GM06990 (cell line): ENCODE measurements at regions not wholly inside any gene's neighbourhood (a gene's known extent, or its start where the extent isn't known, plus 50 kb on each side); places are given as distances from the start of the nearest gene placed in this dataset.

ENCODE experiments used
- DNase-seq: peaks from one replicate; pipeline ENCODE4 v3.0.0-alpha.2; 2011; ENCODE audit not compliant: insufficient read length; ENCODE audit errors: extremely low read depth
- H3K27me3 ChIP-seq: replicated peaks from 2 replicates; pipeline ENCODE4 v1.6.0; 2011; ENCODE audit warnings: low read length; ENCODE audit not compliant: control insufficient read depth, insufficient read depth
- H3K36me3 ChIP-seq: 2 replicates; pipeline ENCODE4 v1.5.1; 2011; ENCODE audit warnings: low read length; ENCODE audit not compliant: control insufficient read depth, insufficient read depth
- H3K4me3 ChIP-seq: replicated peaks from 2 replicates; pipeline ENCODE4 v1.5.1; 2011; ENCODE audit warnings: low read depth, mild to moderate bottlenecking, control low read depth, low read length
- TF ChIP-seq, protein P1 (sequence below): IDR thresholded peaks from 2 replicates; pipeline ENCODE4 v1.5.1; 2011; ENCODE audit warnings: low read length, control low read depth, mild to moderate bottlenecking, inconsistent platforms; ENCODE audit not compliant: insufficient read depth, poor library complexity, severe bottlenecking

DNA sequence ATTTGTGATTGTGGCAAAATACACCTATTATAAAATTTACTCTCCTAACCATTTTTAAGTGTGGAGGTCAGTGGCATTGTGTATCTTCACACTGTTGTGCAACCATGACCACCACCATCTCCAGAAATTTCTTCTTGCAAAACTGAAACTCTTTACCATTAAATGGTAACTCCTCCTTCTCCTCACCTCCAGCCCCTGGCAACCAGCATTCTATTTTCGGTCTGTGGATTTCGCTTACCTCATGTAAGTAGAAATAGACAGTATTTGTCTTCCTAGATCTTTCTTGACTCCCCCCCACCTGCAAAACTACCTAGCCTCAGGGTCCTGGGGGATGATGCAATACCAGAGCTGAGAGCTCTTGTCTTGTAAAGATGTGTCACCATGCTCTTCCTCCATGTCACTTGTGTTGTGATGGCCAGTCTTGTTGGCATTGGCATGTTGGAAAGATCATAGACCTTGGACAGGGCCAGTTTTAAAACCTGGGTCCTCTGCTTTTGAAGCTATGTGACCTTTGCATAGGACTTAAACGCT lies 71.1 kb upstream of the EMX2 start:
- Histone ChIP-seq H3K27me3 (no peaks in the 10 kb centered on the region; the same call in 1 of the 2 replicates), H3K36me3 (no peaks in the 10 kb centered on the region), H3K4me3 (no peak overlapping the region)
- TF ChIP-seq, protein P1, sequence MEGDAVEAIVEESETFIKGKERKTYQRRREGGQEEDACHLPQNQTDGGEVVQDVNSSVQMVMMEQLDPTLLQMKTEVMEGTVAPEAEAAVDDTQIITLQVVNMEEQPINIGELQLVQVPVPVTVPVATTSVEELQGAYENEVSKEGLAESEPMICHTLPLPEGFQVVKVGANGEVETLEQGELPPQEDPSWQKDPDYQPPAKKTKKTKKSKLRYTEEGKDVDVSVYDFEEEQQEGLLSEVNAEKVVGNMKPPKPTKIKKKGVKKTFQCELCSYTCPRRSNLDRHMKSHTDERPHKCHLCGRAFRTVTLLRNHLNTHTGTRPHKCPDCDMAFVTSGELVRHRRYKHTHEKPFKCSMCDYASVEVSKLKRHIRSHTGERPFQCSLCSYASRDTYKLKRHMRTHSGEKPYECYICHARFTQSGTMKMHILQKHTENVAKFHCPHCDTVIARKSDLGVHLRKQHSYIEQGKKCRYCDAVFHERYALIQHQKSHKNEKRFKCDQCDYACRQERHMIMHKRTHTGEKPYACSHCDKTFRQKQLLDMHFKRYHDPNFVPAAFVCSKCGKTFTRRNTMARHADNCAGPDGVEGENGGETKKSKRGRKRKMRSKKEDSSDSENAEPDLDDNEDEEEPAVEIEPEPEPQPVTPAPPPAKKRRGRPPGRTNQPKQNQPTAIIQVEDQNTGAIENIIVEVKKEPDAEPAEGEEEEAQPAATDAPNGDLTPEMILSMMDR: no peak
- DNase-seq: no peak

DNA sequence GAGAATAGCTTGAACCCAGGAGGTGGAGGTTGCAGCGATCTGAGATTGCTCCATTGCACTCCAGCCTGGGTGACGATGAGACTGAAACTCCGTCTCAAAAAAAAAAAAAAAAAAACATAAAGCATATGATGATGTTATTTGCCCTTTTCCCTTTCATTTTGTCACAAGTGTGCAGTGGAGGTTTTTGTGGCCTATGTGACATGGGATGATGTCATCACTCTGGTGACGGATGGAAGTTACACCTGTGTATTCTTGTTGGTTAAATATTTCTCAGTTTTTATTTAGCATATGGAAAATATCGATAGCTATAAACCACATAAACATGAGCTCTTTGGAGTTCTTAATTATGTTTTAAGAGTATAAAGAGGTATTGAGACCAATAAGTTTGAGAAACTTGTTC lies 71.8 kb upstream of the EMX2 start:
- DNase-seq: no peak
- TF ChIP-seq, protein P1: no peak
- no peaks in the 10 kb centered on the region for H3K36me3 ChIP-seq
- H3K4me3 ChIP-seq: no peak overlapping the region
- no peaks in the 10 kb centered on the region; the same call in 1 of the 2 replicates for H3K27me3 ChIP-seq

DNA sequence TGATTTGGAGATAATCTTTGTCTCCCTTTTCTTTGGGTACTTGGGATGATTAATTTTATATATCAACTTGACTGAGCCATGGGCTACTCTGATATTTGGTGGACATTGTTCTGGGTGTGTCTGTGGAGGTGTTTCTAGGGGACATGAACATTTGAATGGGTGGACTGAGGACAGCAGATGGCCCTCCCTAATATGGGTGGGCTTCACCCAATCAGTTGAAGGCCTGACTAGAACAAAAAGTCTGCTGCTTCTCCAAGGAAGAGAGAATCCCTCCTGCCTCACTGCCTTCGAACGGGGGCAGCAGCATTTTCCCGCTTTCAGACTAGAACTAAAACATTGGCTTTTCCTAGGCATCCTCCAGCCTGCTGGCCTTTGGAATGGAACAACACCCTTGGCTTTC lies 73.9 kb upstream of the EMX2 start:
- no peak for DNase-seq
- TF ChIP-seq, protein P1: no peak
- Histone ChIP-seq H3K27me3 (no peaks in the 10 kb centered on the region; the same call in 1 of the 2 replicates), H3K4me3 (no peak overlapping the region), H3K36me3 (no peaks in the 10 kb centered on the region)

DNA sequence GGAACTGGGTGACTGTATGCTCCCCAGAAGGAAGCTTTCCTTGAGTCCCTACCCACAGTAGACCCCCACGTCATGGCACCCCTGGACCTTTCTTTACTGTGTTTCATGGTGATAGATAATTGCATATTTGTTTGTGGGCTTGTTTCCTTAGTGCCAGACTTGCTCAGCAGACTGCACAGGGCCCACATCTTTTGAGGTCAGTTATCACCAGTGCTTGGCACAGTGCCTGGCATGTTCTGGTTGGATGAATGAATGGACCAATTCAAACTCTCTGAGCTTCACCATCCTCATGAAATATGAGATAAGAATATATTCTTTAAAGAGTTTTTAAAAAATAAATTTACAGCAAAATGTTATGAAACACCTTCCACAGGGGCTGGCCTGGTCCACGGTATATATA lies 78.4 kb upstream of the EMX2 start:
- DNase-seq: no peak
- Histone ChIP-seq H3K36me3 (no peaks in the 10 kb centered on the region), H3K4me3 (no peak overlapping the region), H3K27me3 (no peaks in the 10 kb centered on the region; the same call in 1 of the 2 replicates)
- TF ChIP-seq, protein P1: no peak

DNA sequence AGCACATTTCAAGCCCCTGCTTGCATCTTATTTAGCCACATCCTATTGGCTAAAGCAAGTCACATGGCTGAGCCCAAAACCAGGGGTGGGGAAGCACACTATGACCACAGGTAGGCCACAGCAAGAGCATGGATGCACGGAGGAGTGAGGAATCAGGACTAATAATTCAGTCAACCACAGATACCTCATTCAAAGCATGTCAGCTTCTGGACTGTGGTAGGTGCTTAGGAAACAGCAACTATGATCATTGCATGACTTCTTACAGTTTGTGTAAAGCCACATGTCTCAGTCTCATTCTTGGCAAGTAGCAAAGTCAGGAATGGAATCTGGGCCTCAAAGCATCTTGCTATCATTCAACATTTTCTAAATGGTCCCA lies 79.0 kb upstream of the EMX2 start:
- Histone ChIP-seq H3K36me3 (no peaks in the 10 kb centered on the region), H3K4me3 (no peak overlapping the region), H3K27me3 (no peaks in the 10 kb centered on the region; the same call in 1 of the 2 replicates)
- DNase-seq: no peak
- TF ChIP-seq, protein P1: no peak
